NB4 (cell line): ENCODE measurements at regions not wholly inside any gene's neighbourhood (a gene's known extent, or its start where the extent isn't known, plus 50 kb on each side); places are given as distances from the start of the nearest gene placed in this dataset.

Source experiments
- MYC ChIP-seq: IDR thresholded peaks from 2 replicates; pipeline ENCODE4 v1.6.1; 2011; ENCODE audit warnings: low read depth, low read length
- POLR2A ChIP-seq: IDR thresholded peaks from 2 replicates; pipeline ENCODE4 v1.6.1; 2011; ENCODE audit warnings: mild to moderate bottlenecking; ENCODE audit not compliant: insufficient read length; ENCODE audit errors: extremely low read depth
- TF ChIP-seq, protein P1 (sequence below): IDR thresholded peaks from one replicate; pipeline ENCODE4 v1.5.1; 2012; ENCODE audit warnings: low read depth, low read length
- TF ChIP-seq, protein P2 (sequence below): IDR thresholded peaks from 2 replicates; pipeline ENCODE4 v1.6.1; 2011; ENCODE audit warnings: low read depth, low read length

DNA sequence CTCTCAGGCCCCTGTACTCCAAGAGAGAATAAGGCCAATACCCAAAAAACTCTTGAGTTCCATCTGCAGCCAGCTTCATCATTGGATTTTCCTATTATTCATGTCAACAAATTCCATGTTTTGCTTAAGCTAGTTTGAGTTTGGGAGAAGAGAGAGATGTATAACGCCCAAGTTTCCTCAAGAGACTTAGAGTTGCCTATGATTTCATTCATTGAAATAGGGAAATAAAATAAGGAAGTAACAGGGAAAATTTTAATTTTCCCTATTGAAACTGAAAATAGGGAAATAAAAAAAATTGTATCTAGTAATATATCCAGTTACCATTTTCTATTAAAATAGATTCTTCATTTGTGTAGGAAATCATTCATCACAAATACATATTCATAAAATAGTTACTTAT lies 66.5 kb upstream of the SVIL start:
- TF ChIP-seq, protein P1, sequence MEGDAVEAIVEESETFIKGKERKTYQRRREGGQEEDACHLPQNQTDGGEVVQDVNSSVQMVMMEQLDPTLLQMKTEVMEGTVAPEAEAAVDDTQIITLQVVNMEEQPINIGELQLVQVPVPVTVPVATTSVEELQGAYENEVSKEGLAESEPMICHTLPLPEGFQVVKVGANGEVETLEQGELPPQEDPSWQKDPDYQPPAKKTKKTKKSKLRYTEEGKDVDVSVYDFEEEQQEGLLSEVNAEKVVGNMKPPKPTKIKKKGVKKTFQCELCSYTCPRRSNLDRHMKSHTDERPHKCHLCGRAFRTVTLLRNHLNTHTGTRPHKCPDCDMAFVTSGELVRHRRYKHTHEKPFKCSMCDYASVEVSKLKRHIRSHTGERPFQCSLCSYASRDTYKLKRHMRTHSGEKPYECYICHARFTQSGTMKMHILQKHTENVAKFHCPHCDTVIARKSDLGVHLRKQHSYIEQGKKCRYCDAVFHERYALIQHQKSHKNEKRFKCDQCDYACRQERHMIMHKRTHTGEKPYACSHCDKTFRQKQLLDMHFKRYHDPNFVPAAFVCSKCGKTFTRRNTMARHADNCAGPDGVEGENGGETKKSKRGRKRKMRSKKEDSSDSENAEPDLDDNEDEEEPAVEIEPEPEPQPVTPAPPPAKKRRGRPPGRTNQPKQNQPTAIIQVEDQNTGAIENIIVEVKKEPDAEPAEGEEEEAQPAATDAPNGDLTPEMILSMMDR = no peak
- TF ChIP-seq, protein P2, sequence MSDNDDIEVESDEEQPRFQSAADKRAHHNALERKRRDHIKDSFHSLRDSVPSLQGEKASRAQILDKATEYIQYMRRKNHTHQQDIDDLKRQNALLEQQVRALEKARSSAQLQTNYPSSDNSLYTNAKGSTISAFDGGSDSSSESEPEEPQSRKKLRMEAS = no peak
- no peak for TF ChIP-seq MYC
- no peak for TF ChIP-seq POLR2A
